ENCODE measurements at regions not wholly inside any gene's neighbourhood (a gene's known extent, or its start where the extent isn't known, plus 50 kb on each side); places are given as distances from the start of the nearest gene placed in this dataset.

- H3K4me2 ChIP-seq: no peak overlapping the region
- no peaks in the 10 kb centered on the region for H4K20me1 ChIP-seq (ENCODE audit: insufficient read depth)
- no peaks in the 10 kb centered on the region for H3K9me2 ChIP-seq (ENCODE audit: insufficient read depth)
- BruUV-seq (replicated peaks): no TSS peak
- H3K27ac ChIP-seq: no peak overlapping the region
- no peaks in the 10 kb centered on the region for H3F3A ChIP-seq (ENCODE audit: insufficient read depth, low read depth)
- ChIA-PET POLR2A (ENCODE audit: unreplicated experiment) (no interaction called here), CTCF (no interaction called here)
- H3K9me3 ChIP-seq (ENCODE audit: insufficient read depth, low read depth): no peaks in the 10 kb centered on the region
- no peak overlapping the region for H3K4me3 ChIP-seq
- no peak overlapping the region for H2AFZ ChIP-seq
- H3K79me2 ChIP-seq (ENCODE audit: low read depth): no peaks in the 10 kb centered on the region
- H3K4me1 ChIP-seq (replicated peaks; ENCODE audit: insufficient read depth): no peaks in the 10 kb centered on the region
- TF ChIP-seq CTCF (conservative IDR thresholded peaks at IDR 0.05): no peak
- no peak for TF ChIP-seq EZH2 (IDR thresholded peaks at IDR 0.05; ENCODE audit: low read depth)
- no peak for DNase-seq
- no peaks in the 10 kb centered on the region for H3K36me3 ChIP-seq (ENCODE audit: low read depth)
- intact Hi-C loops (cut with micrococcal nuclease; ENCODE audit: unreplicated experiment): no loop called here
- peaks cover 23% of the 10 kb centered on the region; the same call in 1 of the 2 replicates for H3K27me3 ChIP-seq (ENCODE audit: insufficient read depth, low read depth)
These were observed 55.2 kb downstream of the GCC1 start for GRCh38 chr7:127530148-127530547.

GRCh38 chr7:127527561-127527960 lies 57.8 kb downstream of the GCC1 start:
- H4K20me1 ChIP-seq (ENCODE audit: insufficient read depth): no peaks in the 10 kb centered on the region
- H3K9me2 ChIP-seq (ENCODE audit: insufficient read depth): no peaks in the 10 kb centered on the region
- no peaks in the 10 kb centered on the region for H3K36me3 ChIP-seq (ENCODE audit: low read depth)
- TF ChIP-seq CTCF (conservative IDR thresholded peaks at IDR 0.05): no peak
- TF ChIP-seq EZH2 (IDR thresholded peaks at IDR 0.05; ENCODE audit: low read depth): no peak
- no peak overlapping the region for H3K4me2 ChIP-seq
- no peak overlapping the region for H3K4me3 ChIP-seq
- peaks cover 19% of the 10 kb centered on the region; the same call in 1 of the 2 replicates for H3K27me3 ChIP-seq (ENCODE audit: insufficient read depth, low read depth)
- ChIA-PET POLR2A (ENCODE audit: unreplicated experiment) (no interaction called here), CTCF (no interaction called here)
- no TSS peak for BruUV-seq (replicated peaks)
- H3K79me2 ChIP-seq (ENCODE audit: low read depth): no peaks in the 10 kb centered on the region
- intact Hi-C loops (cut with micrococcal nuclease; ENCODE audit: unreplicated experiment): no loop called here
- H2AFZ ChIP-seq: no peak overlapping the region
- DNase-seq: no peak
- no peak overlapping the region for H3K27ac ChIP-seq
- no peaks in the 10 kb centered on the region for H3K9me3 ChIP-seq (ENCODE audit: insufficient read depth, low read depth)
- no peaks in the 10 kb centered on the region for H3K4me1 ChIP-seq (replicated peaks; ENCODE audit: insufficient read depth)
- H3F3A ChIP-seq (ENCODE audit: insufficient read depth, low read depth): no peaks in the 10 kb centered on the region

- intact Hi-C loops (cut with micrococcal nuclease; ENCODE audit: unreplicated experiment): no loop called here
- Histone ChIP-seq H3F3A (ENCODE audit: insufficient read depth, low read depth) (no peaks in the 10 kb centered on the region), H3K4me1 (replicated peaks; ENCODE audit: insufficient read depth) (no peaks in the 10 kb centered on the region), H3K9me3 (ENCODE audit: insufficient read depth, low read depth) (no peaks in the 10 kb centered on the region), H2AFZ (no peak overlapping the region), H3K27me3 (ENCODE audit: insufficient read depth, low read depth) (peaks cover 19% of the 10 kb centered on the region; the same call in 1 of the 2 replicates), H3K79me2 (ENCODE audit: low read depth) (no peaks in the 10 kb centered on the region), H3K27ac (no peak overlapping the region), H3K9me2 (ENCODE audit: insufficient read depth) (no peaks in the 10 kb centered on the region), H3K4me2 (no peak overlapping the region), H3K36me3 (ENCODE audit: low read depth) (no peaks in the 10 kb centered on the region), H4K20me1 (ENCODE audit: insufficient read depth) (no peaks in the 10 kb centered on the region), H3K4me3 (no peak overlapping the region)
- BruUV-seq (replicated peaks): no TSS peak
- ChIA-PET CTCF (no interaction called here), POLR2A (ENCODE audit: unreplicated experiment) (no interaction called here)
- DNase-seq: no peak
- TF ChIP-seq EZH2 (IDR thresholded peaks at IDR 0.05; ENCODE audit: low read depth) (no peak), CTCF (conservative IDR thresholded peaks at IDR 0.05) (no peak)
These were observed 59.4 kb downstream of the GCC1 start for GRCh38 chr7:127525866-127526480.

Measured in PC-9 (cell line).